ENCODE measurements at regions not wholly inside any gene's neighbourhood (a gene's known extent, or its start where the extent isn't known, plus 50 kb on each side); places are given as distances from the start of the nearest gene placed in this dataset.
"Not testable (repeated sequence)": the region's sequence is repeated elsewhere in the genome, so short reads cannot be mapped to it uniquely, and the experiment has no call there.

- H3K4me1 Mint-ChIP-seq (ENCODE audit: low read depth), result no peaks in the 10 kb centered on the region
- POLR2A ChIA-PET, result no interaction called here
- no peak for ATAC-seq
Measured at GRCh38 chr12:114069507-114069906, 103.4 kb upstream of the RBM19 start.

GRCh38 chr12:114064497-114064896 lies 98.4 kb upstream of the RBM19 start:
- H3K9me3 Mint-ChIP-seq (ENCODE audit: insufficient read depth), result no peaks in the 10 kb centered on the region
- POLR2A ChIA-PET, result no interaction called here
- CTCF ChIA-PET, result no interaction called here
- no peaks in the 10 kb centered on the region for H3K27me3 Mint-ChIP-seq (ENCODE audit: low read depth)
- no peak overlapping the region for H3K27ac Mint-ChIP-seq
- no peaks in the 10 kb centered on the region for H3K4me1 Mint-ChIP-seq (ENCODE audit: low read depth)
- ATAC-seq (no peak), DNase-seq (no peak)
- H3K36me3 Mint-ChIP-seq (ENCODE audit: low read depth), result no peaks in the 10 kb centered on the region
- no peak overlapping the region for H3K4me3 Mint-ChIP-seq

More at GRCh38 chr12:114069507-114069906, 103.4 kb upstream of the RBM19 start:
- Mint-ChIP-seq H3K27ac (no peak overlapping the region), H3K27me3 (ENCODE audit: low read depth) (no peaks in the 10 kb centered on the region), H3K4me3 (no peak overlapping the region), H3K36me3 (ENCODE audit: low read depth) (no peaks in the 10 kb centered on the region), H3K9me3 (ENCODE audit: insufficient read depth) (no peaks in the 10 kb centered on the region)
- no peak for DNase-seq
- CTCF ChIA-PET, result no interaction called here

- H3K4me1 Mint-ChIP-seq (ENCODE audit: low read depth); POLR2A ChIA-PET; CTCF ChIA-PET; ATAC-seq; H3K36me3 Mint-ChIP-seq (ENCODE audit: low read depth); H3K27ac Mint-ChIP-seq; H3K4me3 Mint-ChIP-seq; H3K27me3 Mint-ChIP-seq (ENCODE audit: low read depth); H3K9me3 Mint-ChIP-seq (ENCODE audit: insufficient read depth); DNase-seq: not testable (repeated sequence)
Measured at GRCh38 chr12:114064034-114064433, 97.9 kb upstream of the RBM19 start.

- ATAC-seq (no peak), DNase-seq (no peak)
- Mint-ChIP-seq H3K36me3 (ENCODE audit: low read depth) (no peaks in the 10 kb centered on the region), H3K4me3 (no peak overlapping the region), H3K27me3 (ENCODE audit: low read depth) (no peaks in the 10 kb centered on the region), H3K9me3 (ENCODE audit: insufficient read depth) (no peaks in the 10 kb centered on the region), H3K4me1 (ENCODE audit: low read depth) (no peaks in the 10 kb centered on the region), H3K27ac (no peak overlapping the region)
- CTCF ChIA-PET, result no interaction called here
- POLR2A ChIA-PET, result no interaction called here
Measured at GRCh38 chr12:114063435-114063834, 97.3 kb upstream of the RBM19 start.

DNA sequence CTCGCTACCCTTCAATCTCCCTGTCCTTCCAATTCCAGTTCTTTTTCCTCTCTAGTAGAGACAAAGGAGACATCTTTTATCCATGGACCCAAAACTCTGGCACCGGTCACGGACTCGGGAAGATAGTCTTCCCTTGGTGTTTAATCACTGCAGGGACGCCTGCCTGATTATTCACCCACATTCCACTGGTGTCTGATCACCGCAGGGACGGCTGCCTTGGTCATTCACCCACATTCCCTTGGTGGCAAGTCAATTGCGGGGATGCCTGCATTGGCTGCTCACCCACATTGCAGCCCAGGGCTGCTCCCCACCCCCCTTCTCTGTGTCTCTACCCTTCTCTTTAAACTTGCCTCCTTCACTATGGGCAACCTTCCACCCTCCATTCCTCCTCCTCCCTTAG lies 90.2 kb upstream of the RBM19 start:
- H3K36me3 Mint-ChIP-seq (ENCODE audit: low read depth); H3K4me1 Mint-ChIP-seq (ENCODE audit: low read depth); CTCF ChIA-PET; H3K9me3 Mint-ChIP-seq (ENCODE audit: insufficient read depth); H3K4me3 Mint-ChIP-seq; H3K27me3 Mint-ChIP-seq (ENCODE audit: low read depth); DNase-seq; POLR2A ChIA-PET; H3K27ac Mint-ChIP-seq; ATAC-seq: not testable (repeated sequence)

DNA sequence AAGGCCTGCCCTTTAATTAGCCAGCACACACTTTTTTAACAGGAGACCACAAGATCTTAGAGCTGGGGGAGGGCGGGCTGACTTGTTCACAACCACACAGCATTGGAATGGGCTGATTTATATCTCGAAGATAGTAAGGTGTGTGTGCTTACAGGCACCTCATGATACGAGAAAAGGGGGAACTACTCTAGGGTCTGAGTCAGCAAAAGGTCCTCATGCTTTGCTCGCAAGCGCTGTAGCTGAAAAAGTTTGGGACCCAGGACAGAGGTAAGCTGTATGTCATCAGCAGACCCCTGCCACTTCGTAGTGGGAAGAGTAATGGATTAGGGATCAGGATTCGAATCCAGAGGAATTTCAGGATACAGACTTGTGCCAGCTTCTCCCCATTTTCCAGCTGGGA lies 88.9 kb upstream of the RBM19 start:
- no peaks in the 10 kb centered on the region for H3K9me3 Mint-ChIP-seq (ENCODE audit: insufficient read depth)
- POLR2A ChIA-PET, result interaction anchor here (0.6 kb wide), 1 partner anchor 20 kb away, joined by 3 read pairs; no protein-coding TSS in a partner anchor
- ATAC-seq, result no peak

GRCh38 chr12:114046236-114046998 lies 80.3 kb upstream of the RBM19 start:
- ATAC-seq (no peak), DNase-seq (no peak)
- no peaks in the 10 kb centered on the region for H3K36me3 Mint-ChIP-seq (ENCODE audit: low read depth)
- no peaks in the 10 kb centered on the region for H3K9me3 Mint-ChIP-seq (ENCODE audit: insufficient read depth)
- H3K4me1 Mint-ChIP-seq (ENCODE audit: low read depth), result no peaks in the 10 kb centered on the region
- CTCF ChIA-PET, result no interaction called here
- no peak overlapping the region for H3K27ac Mint-ChIP-seq
- POLR2A ChIA-PET, result no interaction called here
- H3K27me3 Mint-ChIP-seq (ENCODE audit: low read depth), result no peaks in the 10 kb centered on the region
- H3K4me3 Mint-ChIP-seq, result no peak overlapping the region

More for the DNA sequence above, 88.9 kb upstream of the RBM19 start:
- no peak for DNase-seq
- Mint-ChIP-seq H3K36me3 (ENCODE audit: low read depth) (no peaks in the 10 kb centered on the region), H3K4me3 (no peak overlapping the region), H3K27me3 (ENCODE audit: low read depth) (no peaks in the 10 kb centered on the region), H3K27ac (no peak overlapping the region), H3K4me1 (ENCODE audit: low read depth) (no peaks in the 10 kb centered on the region)
- CTCF ChIA-PET, result no interaction called here

GRCh38 chr12:114045349-114045748 lies 79.2 kb upstream of the RBM19 start:
- no peaks in the 10 kb centered on the region for H3K4me1 Mint-ChIP-seq (ENCODE audit: low read depth)
- CTCF ChIA-PET, result no interaction called here
- POLR2A ChIA-PET, result no interaction called here
- no peak overlapping the region for H3K4me3 Mint-ChIP-seq
- no peaks in the 10 kb centered on the region for H3K27me3 Mint-ChIP-seq (ENCODE audit: low read depth)
- H3K27ac Mint-ChIP-seq, result no peak overlapping the region
- ATAC-seq, result no peak
- DNase-seq, result no peak
- H3K36me3 Mint-ChIP-seq (ENCODE audit: low read depth), result no peaks in the 10 kb centered on the region
- H3K9me3 Mint-ChIP-seq (ENCODE audit: insufficient read depth), result no peaks in the 10 kb centered on the region

- H3K4me1 Mint-ChIP-seq (ENCODE audit: low read depth), result no peaks in the 10 kb centered on the region
- no peaks in the 10 kb centered on the region for H3K9me3 Mint-ChIP-seq (ENCODE audit: insufficient read depth)
- DNase-seq (no peak), ATAC-seq (no peak)
- H3K36me3 Mint-ChIP-seq (ENCODE audit: low read depth), result no peaks in the 10 kb centered on the region
- ChIA-PET POLR2A (no interaction called here), CTCF (no interaction called here)
- H3K27me3 Mint-ChIP-seq (ENCODE audit: low read depth), result no peaks in the 10 kb centered on the region
- no peak overlapping the region for H3K27ac Mint-ChIP-seq
- no peak overlapping the region for H3K4me3 Mint-ChIP-seq
Measured at GRCh38 chr12:114041590-114041989, 75.5 kb upstream of the RBM19 start.

DNA sequence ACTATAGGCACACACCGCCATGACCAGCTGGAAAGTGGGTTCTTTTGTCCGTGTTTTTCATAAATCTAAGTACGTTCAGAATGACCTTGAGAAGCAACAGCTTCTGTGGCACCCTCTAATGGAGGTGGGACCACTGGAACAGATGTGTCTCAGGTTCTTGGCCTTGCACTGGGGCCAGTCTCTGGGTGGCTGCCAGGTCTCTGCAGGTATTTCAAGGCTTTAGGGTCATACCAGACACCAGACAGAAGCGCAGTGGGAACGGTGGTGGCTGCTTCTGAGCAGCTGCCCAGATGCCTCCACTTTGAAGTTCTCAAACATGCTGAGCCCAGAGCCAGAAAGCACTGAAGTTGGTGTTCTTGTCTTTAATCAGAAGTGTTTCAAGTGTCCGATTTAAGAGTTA lies 75.0 kb upstream of the RBM19 start:
- Mint-ChIP-seq H3K4me3 (no peak overlapping the region), H3K27me3 (ENCODE audit: low read depth) (no peaks in the 10 kb centered on the region), H3K4me1 (ENCODE audit: low read depth) (no peaks in the 10 kb centered on the region), H3K27ac (no peak overlapping the region), H3K9me3 (ENCODE audit: insufficient read depth) (no peaks in the 10 kb centered on the region), H3K36me3 (ENCODE audit: low read depth) (no peaks in the 10 kb centered on the region)
- DNase-seq, result no peak
- ChIA-PET POLR2A (no interaction called here), CTCF (no interaction called here)
- no peak for ATAC-seq

- no peak overlapping the region for H3K4me3 Mint-ChIP-seq
- no peak for ATAC-seq
- POLR2A ChIA-PET, result no interaction called here
- CTCF ChIA-PET, result no interaction called here
- no peak for DNase-seq
- H3K27ac Mint-ChIP-seq, result no peak overlapping the region
- H3K4me1 Mint-ChIP-seq (ENCODE audit: low read depth), result no peaks in the 10 kb centered on the region
- H3K27me3 Mint-ChIP-seq (ENCODE audit: low read depth), result peaks cover 1% of the 10 kb centered on the region
- H3K36me3 Mint-ChIP-seq (ENCODE audit: low read depth), result no peaks in the 10 kb centered on the region
- H3K9me3 Mint-ChIP-seq (ENCODE audit: insufficient read depth), result no peaks in the 10 kb centered on the region
Measured at GRCh38 chr12:114038962-114039361, 72.8 kb upstream of the RBM19 start.

DNA sequence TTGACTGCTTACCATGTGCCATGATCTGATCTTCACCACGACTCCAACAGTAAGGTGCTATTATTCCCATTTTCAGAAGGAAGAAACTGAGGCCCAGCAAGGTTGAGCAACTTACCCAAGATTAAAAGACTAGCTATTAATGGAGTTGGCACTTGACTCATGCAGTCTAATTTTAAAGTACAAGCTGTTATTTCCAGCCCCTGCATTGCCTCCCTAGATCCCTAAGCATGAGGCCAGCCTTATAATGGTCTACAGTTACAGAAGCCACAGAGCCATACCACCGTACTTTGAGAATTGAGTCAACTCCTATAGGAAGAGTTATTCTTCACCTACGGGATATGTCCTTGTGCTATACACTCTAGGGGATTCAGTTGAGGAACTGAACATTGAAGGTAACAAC lies 66.7 kb upstream of the RBM19 start:
- CTCF ChIA-PET, result no interaction called here
- H3K27me3 Mint-ChIP-seq (ENCODE audit: low read depth), result peaks cover 2% of the 10 kb centered on the region
- no peaks in the 10 kb centered on the region for H3K9me3 Mint-ChIP-seq (ENCODE audit: insufficient read depth)

GRCh38 chr12:114030451-114030850 lies 64.3 kb upstream of the RBM19 start:
- DNase-seq (no peak), ATAC-seq (no peak)
- Mint-ChIP-seq H3K27ac (no peak overlapping the region), H3K4me1 (ENCODE audit: low read depth) (no peaks in the 10 kb centered on the region), H3K4me3 (no peak overlapping the region), H3K36me3 (ENCODE audit: low read depth) (no peaks in the 10 kb centered on the region), H3K27me3 (ENCODE audit: low read depth) (peaks cover 2% of the 10 kb centered on the region), H3K9me3 (ENCODE audit: insufficient read depth) (no peaks in the 10 kb centered on the region)
- ChIA-PET CTCF (no interaction called here), POLR2A (no interaction called here)

More for the DNA sequence above, 66.7 kb upstream of the RBM19 start:
- POLR2A ChIA-PET, result no interaction called here
- no peak for DNase-seq
- no peaks in the 10 kb centered on the region for H3K36me3 Mint-ChIP-seq (ENCODE audit: low read depth)
- no peaks in the 10 kb centered on the region for H3K4me1 Mint-ChIP-seq (ENCODE audit: low read depth)
- no peak for ATAC-seq
- H3K27ac Mint-ChIP-seq, result no peak overlapping the region
- no peak overlapping the region for H3K4me3 Mint-ChIP-seq

Data from activated CD8-positive, alpha-beta T cell treated with anti-CD3 and anti-CD28 coated beads, Interleukin-2, amount 10 ng/mL, durations not matched to agents 7 days and 5 days (primary cell).